RCC 7860 (cell line): ENCODE measurements at regions not wholly inside any gene's neighbourhood (a gene's known extent, or its start where the extent isn't known, plus 50 kb on each side); places are given as distances from the start of the nearest gene placed in this dataset.

Source experiments
- DNase-seq: peaks from one replicate; pipeline ENCODE4 v3.0.0-alpha.2; 2015; ENCODE audit warnings: low spot score
- FAIRE-seq: peaks from 2 replicates; lab custom pipeline; 2012; peaks lifted over from hg19 to GRCh38; lab: Jason Lieb, UNC

- DNase-seq (no peak), FAIRE-seq (no peak)
These were observed 63.3 kb upstream of the TLE3 start for GRCh38 chr15:70160803-70161565.

GRCh38 chr15:70160267-70160666 lies 62.5 kb upstream of the TLE3 start:
- FAIRE-seq, result no peak
- no peak for DNase-seq

- no peak for FAIRE-seq
- DNase-seq, result no peak
These were observed 61.9 kb upstream of the TLE3 start for GRCh38 chr15:70159713-70160009.

- no peak for FAIRE-seq
These were observed 61.4 kb upstream of the TLE3 start for GRCh38 chr15:70159001-70159712.

GRCh38 chr15:70158309-70159000 lies 60.7 kb upstream of the TLE3 start:
- FAIRE-seq, result no peak
- no peak for DNase-seq

More at GRCh38 chr15:70159001-70159712, 61.4 kb upstream of the TLE3 start:
- DNase-seq, result no peak

GRCh38 chr15:70156671-70157271 lies 59.1 kb upstream of the TLE3 start:
- FAIRE-seq (no peak), DNase-seq (no peak)

GRCh38 chr15:70154718-70155347 lies 57.1 kb upstream of the TLE3 start:
- DNase-seq (no peak), FAIRE-seq (no peak)

GRCh38 chr15:70153921-70154717 lies 56.4 kb upstream of the TLE3 start:
- DNase-seq (no peak), FAIRE-seq (no peak)

- FAIRE-seq, result no peak
These were observed 54.4 kb upstream of the TLE3 start for GRCh38 chr15:70152070-70152480.

GRCh38 chr15:70151462-70151861 lies 53.7 kb upstream of the TLE3 start:
- no peak for DNase-seq
- FAIRE-seq, result no peak

More at GRCh38 chr15:70152070-70152480, 54.4 kb upstream of the TLE3 start:
- peak; percentile 54 for DNase-seq

- FAIRE-seq (no peak), DNase-seq (no peak)
These were observed 53.3 kb upstream of the TLE3 start for GRCh38 chr15:70151003-70151402.

- FAIRE-seq (peak; percentile 87), DNase-seq (no peak)
These were observed 52.7 kb upstream of the TLE3 start for GRCh38 chr15:70150405-70150747.

GRCh38 chr15:70149667-70150404 lies 52.1 kb upstream of the TLE3 start:
- DNase-seq, result peak; percentile 47
- FAIRE-seq, result no peak

- FAIRE-seq (no peak), DNase-seq (no peak)
These were observed 50.1 kb upstream of the TLE3 start for GRCh38 chr15:70147778-70148177.
